ENCODE measurements at regions not wholly inside any gene's neighbourhood (a gene's known extent, or its start where the extent isn't known, plus 50 kb on each side); places are given as distances from the start of the nearest gene placed in this dataset.

GRCh38 chr15:31259562-31260252 is 66.9 kb upstream of the KLF13 start:
- TF ChIP-seq, protein P1, sequence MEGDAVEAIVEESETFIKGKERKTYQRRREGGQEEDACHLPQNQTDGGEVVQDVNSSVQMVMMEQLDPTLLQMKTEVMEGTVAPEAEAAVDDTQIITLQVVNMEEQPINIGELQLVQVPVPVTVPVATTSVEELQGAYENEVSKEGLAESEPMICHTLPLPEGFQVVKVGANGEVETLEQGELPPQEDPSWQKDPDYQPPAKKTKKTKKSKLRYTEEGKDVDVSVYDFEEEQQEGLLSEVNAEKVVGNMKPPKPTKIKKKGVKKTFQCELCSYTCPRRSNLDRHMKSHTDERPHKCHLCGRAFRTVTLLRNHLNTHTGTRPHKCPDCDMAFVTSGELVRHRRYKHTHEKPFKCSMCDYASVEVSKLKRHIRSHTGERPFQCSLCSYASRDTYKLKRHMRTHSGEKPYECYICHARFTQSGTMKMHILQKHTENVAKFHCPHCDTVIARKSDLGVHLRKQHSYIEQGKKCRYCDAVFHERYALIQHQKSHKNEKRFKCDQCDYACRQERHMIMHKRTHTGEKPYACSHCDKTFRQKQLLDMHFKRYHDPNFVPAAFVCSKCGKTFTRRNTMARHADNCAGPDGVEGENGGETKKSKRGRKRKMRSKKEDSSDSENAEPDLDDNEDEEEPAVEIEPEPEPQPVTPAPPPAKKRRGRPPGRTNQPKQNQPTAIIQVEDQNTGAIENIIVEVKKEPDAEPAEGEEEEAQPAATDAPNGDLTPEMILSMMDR (IDR thresholded peaks at IDR 0.05; ENCODE audit: low read depth, low read length), result no peak
- DNase-seq (ENCODE audit: extremely low read depth, low read depth), result no peak

- no peak for DNase-seq (ENCODE audit: extremely low read depth, low read depth)
- TF ChIP-seq, protein P1 (IDR thresholded peaks at IDR 0.05; ENCODE audit: low read depth, low read length), result no peak
These were observed 65.9 kb upstream of the KLF13 start for GRCh38 chr15:31260646-31261265.

- TF ChIP-seq, protein P1 (IDR thresholded peaks at IDR 0.05; ENCODE audit: low read depth, low read length), result no peak
- no peak for DNase-seq (ENCODE audit: extremely low read depth, low read depth)
These were observed 65.1 kb upstream of the KLF13 start for GRCh38 chr15:31261266-31262142.

GRCh38 chr15:31262143-31262530 is 64.5 kb upstream of the KLF13 start:
- no peak for DNase-seq (ENCODE audit: extremely low read depth, low read depth)
- TF ChIP-seq, protein P1 (IDR thresholded peaks at IDR 0.05; ENCODE audit: low read depth, low read length), result no peak

DNA sequence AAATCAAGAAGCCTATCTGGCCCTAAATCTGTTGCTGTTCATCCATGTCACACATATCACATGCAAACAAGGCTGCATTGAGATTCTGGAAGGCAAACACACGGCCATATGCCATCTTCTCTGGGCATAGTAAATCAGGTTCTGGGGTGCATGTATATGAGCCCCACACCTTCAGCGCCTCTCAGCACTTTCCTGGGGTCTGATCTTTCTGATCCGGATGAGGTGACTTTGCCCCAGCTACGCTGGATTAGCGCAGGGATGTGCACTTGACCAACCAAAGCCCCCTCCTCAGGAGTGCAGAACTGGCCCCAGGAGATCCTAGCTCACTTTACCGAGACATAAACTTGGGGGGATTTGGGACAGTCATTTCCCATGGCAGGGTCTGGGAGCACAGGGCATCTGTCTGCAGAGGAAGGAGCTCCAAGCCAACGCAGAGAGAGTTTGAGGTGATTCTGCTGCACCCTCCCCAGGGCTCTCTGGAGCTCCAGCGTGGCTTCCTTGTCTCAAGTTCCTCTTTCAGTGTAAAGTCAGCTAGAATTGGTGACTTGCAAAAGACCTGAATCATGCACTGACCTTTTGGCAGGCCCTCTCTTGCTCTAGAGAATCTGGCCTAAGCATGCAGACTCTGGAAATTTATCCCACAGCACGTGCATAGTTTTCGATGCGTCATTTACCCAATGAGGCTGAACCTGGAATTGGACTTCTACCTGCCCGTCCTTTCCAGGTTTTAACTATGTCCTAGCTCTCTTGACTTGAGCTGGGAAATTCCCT is 63.5 kb upstream of the KLF13 start:
- no peak for DNase-seq (ENCODE audit: extremely low read depth, low read depth)
- TF ChIP-seq, protein P1 (IDR thresholded peaks at IDR 0.05; ENCODE audit: low read depth, low read length), result no peak

DNA sequence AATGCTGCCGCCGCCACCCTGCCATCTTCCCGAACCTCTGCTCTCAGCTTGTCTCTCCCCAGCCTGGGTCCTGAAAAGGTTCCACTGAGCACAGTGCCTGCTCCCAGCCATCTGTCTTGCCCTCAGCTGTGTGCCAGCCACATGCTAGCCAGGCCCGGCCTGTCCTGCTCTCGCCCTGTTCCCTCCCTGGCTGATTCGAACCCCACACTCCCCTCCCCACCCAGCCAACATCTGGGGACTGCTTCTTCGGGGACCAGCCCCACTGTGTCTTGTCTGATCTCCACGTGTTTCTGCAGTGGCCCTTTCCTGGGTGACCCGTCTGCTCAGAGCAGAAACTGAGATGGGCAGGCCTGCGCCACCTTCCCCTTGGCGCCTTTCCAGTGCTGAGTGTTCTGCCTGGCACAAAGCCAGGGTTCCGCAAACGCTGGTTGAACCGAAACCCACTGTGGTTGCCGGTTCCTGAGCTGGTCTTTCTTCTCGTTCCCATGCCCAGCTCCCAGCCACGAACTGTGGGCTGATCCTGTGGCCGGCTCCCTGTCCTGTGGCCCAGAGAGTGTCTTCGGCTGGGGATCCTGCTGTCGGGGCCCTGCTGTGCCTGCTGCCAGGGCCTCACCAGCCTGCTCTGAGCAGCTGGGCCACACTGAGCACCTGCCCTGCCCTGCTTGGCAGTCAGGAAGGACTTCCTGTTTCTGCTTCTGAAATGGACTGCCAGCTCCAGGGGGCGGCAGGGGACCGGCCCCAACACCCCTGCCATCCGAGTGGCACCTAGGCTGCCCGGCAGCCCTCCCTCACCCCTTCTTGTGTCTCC is 62.7 kb upstream of the KLF13 start:
- TF ChIP-seq, protein P1 (IDR thresholded peaks at IDR 0.05; ENCODE audit: low read depth, low read length), result no peak
- DNase-seq (ENCODE audit: extremely low read depth, low read depth), result no peak

Measured in AG09319 (cell line).